Skin of body (tissue), 1 donor: ENCODE measurements at regions not wholly inside any gene's neighbourhood (a gene's known extent, or its start where the extent isn't known, plus 50 kb on each side); places are given as distances from the start of the nearest gene placed in this dataset.
"Not testable (repeated sequence)": the region's sequence is repeated elsewhere in the genome, so short reads cannot be mapped to it uniquely, and the experiment has no call there.

Experiments used
- DNase-seq: peaks from one replicate; lab custom pipeline; 2025; lab: John Stamatoyannopoulos, UW

GRCh38 chr4:120636120-120636630, 286.4 kb downstream of the PRDM5 start:
- no peak for DNase-seq

- DNase-seq, result no peak
Measured at GRCh38 chr4:120633810-120634209, 288.7 kb downstream of the PRDM5 start.

GRCh38 chr4:120630427-120630826, 292.1 kb downstream of the PRDM5 start:
- DNase-seq, result no peak

GRCh38 chr4:120629546-120630108, 292.9 kb downstream of the PRDM5 start:
- no peak for DNase-seq

GRCh38 chr4:120622601-120623000, 299.9 kb downstream of the PRDM5 start:
- no peak for DNase-seq

GRCh38 chr4:120617171-120617570, 305.4 kb downstream of the PRDM5 start:
- no peak for DNase-seq

- no peak for DNase-seq
Measured at GRCh38 chr4:120616041-120616440, 306.5 kb downstream of the PRDM5 start.

- no peak for DNase-seq
Measured at GRCh38 chr4:120613778-120614177, 308.7 kb downstream of the PRDM5 start.

GRCh38 chr4:120611092-120611491, 311.4 kb downstream of the PRDM5 start:
- no peak for DNase-seq

GRCh38 chr4:120591038-120591437, 331.5 kb downstream of the PRDM5 start:
- no peak for DNase-seq

- DNase-seq, result no peak
Measured at GRCh38 chr4:120589787-120590186, 332.7 kb downstream of the PRDM5 start.

- DNase-seq, result no peak
Measured at GRCh38 chr4:120568731-120569130, 353.8 kb downstream of the PRDM5 start.

GRCh38 chr4:120561648-120562047, 360.9 kb downstream of the PRDM5 start:
- no peak for DNase-seq

GRCh38 chr4:120557372-120557771, 365.2 kb downstream of the PRDM5 start:
- no peak for DNase-seq

GRCh38 chr4:120555058-120555457, 367.5 kb downstream of the PRDM5 start:
- DNase-seq, result no peak

GRCh38 chr4:120554086-120554485, 368.4 kb downstream of the PRDM5 start:
- DNase-seq, result no peak

- DNase-seq, result not testable (repeated sequence)
Measured at GRCh38 chr4:120550624-120551220, 371.8 kb downstream of the PRDM5 start.

GRCh38 chr4:120549011-120549570, 373.4 kb downstream of the PRDM5 start:
- DNase-seq, result no peak

GRCh38 chr4:120545391-120545790, 377.1 kb downstream of the PRDM5 start:
- DNase-seq, result no peak

GRCh38 chr4:120544838-120545237, 377.7 kb downstream of the PRDM5 start:
- DNase-seq, result no peak

- no peak for DNase-seq
Measured at GRCh38 chr4:120540625-120541024, 381.9 kb downstream of the PRDM5 start.

GRCh38 chr4:120536884-120537283, 385.6 kb downstream of the PRDM5 start:
- no peak for DNase-seq

GRCh38 chr4:120528428-120528827, 394.1 kb downstream of the PRDM5 start:
- no peak for DNase-seq
